NCI-H1694 treated with DMSO at 0.1 percent for 48 hours (cell line): ENCODE measurements at regions not wholly inside any gene's neighbourhood (a gene's known extent, or its start where the extent isn't known, plus 50 kb on each side); places are given as distances from the start of the nearest gene placed in this dataset.
"Not testable (repeated sequence)": the region's sequence is repeated elsewhere in the genome, so short reads cannot be mapped to it uniquely, and the experiment has no call there.

Experiments
- DNase-seq: peaks from one replicate; lab custom pipeline; 2025; lab: John Stamatoyannopoulos, UW

DNA sequence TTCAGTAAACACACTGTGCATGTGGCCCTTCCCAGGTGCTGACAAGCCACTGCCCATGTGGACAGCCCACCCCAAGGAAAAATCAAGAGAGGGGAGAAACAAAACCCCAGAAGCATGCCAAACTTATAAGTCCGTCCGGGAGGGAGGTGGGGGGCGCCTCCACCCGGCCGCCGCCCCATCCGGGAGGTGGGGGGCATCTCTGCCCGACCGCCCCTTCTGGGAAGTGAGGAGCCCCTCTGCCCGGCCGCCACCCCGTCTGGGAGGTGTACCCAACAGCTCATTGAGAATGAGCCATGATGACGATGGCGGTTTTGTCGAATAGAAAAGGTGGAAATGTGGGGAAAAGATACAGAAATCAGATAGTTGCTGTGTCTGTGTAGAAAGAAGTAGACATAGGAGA is 53.8 kb upstream of the C2CD4B start:
- DNase-seq, result no peak

DNA sequence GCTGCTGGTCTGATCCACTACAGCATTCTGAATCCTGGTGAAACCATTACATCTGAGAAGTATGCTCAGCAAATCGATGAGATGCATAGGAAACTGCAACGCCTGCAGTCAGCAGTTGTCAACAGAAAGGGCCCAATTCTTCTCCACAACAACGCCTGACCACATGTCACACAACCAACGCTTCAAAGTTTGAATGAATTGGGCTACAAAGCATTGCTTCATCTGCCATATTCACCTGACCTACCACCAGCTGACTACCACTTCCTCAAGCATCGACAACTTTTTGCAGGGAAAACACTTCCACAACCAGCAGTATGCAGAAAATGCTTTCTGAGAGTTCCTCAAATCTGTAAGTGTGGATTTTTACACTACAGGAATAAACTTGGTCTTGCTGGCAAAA is 54.7 kb upstream of the C2CD4B start:
- DNase-seq, result no peak

DNA sequence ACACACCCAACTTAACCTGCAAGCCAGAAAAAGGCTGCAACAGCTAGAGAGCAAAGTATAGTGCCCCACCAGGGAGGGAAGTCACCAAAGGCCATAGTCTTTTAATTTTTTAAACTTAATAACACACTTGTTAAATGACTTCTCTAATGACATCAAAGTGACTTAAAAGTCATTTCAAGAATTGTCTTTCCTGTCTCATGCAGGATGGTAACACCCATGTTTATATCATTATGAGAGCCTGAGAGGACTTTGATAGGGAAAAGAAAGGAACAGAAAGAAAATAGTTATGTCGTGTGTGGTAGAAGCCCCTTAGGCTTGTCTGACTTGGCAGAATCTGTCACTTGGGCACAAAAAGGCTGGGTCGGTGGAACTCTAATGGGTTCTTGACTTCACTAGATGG is 57.9 kb upstream of the C2CD4B start:
- no peak for DNase-seq

DNA sequence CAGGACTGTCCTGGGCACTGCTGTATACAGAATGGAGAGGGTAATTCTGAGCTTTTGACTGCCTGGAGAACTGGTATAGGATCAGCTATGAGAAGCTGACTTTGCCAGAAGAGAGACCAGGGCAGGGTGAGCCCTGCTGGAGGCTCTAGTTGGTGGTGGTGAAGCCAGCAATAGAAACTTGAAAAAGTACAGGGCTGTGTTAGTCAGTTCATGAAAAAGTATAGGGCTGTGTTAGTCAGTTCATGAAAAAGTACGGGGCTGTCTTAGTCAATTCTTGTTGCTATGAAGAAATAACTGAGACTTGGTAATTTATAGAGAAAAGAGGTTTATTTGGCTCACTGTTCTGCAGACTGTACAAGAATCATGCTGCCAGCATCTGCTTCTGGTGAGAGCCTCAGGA is 63.5 kb upstream of the C2CD4B start:
- no peak for DNase-seq

DNA sequence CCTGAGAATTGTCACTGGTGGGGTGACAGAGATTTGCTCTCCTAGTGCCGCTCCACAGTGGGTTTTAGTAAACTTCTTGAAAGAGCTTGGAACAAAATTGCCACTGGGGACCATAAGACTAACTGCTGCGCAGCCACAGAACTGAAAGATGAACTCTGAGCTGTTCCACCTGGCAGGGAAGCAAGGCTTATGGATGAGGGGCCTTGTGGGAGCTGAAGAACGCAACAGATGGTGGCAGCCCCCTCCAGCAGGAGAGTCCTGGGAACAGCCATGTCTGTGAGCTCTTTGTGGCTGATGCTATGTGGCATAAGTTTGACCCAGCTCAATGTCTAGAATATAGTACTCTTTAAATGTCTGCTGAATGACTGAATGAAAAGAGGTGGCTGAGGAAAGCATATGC is 66.8 kb upstream of the C2CD4B start:
- no peak for DNase-seq

DNA sequence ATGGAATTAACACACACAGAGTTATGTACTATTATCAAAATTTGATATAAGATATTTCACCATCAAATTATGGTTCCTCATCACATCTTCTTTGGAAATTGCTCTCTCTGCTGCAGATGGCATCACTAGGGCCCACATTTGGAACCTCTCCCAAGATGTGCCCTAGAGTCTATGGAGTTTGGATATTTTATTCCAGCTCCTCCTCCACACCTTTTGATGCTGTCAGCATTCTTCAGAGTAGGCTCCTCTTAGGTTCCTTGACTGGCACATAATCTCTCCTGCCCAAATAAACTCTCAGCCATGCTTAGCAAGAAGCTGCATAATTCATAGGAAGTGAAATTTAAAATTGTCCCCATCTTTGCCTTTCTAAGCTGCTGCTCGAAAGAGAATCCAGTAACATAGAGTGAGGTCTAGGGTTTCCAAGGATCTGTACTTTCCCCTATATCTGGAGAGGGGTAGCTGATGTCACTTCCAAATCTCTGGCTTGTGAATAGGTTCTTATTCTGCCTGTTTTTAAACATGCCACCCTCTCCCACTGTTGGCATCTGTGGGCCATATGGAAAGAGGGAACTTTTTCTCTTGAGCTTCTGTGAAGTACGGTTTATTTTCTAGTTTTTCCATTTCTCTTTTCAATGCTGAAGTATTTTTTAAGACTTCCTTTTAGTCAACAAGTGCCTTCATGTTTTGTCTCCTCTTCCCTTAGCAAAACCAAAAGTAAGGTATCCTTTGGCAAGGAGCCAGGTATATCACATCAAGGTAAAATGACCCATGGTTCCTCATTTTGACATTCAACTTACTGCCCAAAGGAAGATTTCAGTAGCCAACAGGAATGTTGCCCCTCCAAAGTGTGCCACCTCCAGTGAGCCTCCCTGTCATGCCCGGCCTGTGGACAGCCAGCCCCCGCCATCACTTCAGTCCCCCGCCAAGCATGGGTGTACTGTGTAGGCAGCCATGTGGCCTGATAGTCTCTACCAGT is 75.3 kb upstream of the C2CD4B start:
- DNase-seq, result no peak

DNA sequence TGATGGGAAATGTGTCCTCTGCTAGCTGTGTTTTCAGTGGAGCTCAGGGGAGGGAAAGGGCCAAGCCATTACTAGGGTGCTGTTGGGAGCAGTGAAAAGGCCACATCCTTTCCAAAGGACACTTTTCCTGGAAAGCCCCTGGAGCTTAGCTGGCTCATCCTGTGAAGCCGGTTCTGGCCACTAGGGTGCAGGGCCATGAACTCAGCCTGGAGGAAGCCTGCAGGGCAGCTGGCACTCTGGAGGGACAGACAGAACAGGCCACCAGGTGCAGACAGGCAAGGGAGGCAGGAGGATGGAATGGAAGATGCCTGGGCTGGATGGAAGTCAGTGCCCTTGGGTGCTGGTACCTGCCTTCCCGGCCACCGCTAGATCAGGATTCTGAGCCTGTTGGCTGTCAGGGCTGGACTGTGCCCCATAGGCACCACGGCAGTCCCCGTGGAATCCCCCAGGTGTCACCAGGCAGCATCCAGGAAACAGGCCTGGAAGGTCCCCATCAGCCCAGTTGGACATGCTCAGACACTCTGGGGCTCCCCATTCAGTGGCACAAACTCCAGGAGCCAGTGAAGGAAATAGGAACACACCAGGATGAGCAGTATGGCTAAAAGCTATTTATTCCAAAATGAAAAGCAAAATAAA is 76.2 kb upstream of the C2CD4B start:
- DNase-seq, result no peak

DNA sequence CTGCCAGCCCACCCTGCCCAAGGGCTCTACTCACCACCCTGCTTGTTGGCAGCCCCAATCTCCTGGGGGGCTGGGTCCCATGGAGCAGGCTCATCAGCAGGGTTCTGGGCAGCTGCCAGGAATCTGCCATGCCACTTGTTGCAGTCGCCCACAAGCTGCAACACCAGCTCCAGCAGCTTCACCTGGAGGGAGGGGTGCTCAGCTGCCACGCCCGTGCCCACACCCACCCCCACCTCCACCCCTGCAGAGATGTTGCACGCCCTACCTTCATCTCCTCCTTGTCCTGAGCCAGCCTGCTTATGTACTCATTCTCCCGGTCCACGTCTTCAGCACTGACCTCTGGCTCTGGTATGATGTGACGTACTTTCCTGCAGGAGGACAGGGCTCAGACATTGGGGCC is 77.9 kb upstream of the C2CD4B start:
- DNase-seq, result no peak

DNA sequence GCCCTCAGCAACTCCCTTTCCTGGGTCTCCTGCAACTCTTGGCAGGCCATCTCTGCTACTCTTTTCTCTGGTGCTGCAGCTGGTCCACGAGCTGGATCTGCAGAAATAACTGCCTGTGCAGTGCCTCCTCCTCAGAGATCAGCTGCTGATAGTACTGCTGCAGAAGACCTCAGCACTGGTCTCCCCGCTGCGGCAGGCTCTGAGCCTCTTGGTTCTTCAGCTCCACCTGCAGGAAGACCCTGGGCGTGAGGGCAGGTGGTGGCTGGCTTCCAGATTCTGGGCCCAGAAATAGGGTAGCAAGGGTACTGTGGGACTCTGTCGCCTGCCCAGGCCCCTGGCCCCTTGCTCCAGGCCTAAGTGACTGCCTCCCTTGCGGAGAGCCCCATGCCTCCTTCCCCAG is 79.7 kb upstream of the C2CD4B start:
- DNase-seq, result no peak

DNA sequence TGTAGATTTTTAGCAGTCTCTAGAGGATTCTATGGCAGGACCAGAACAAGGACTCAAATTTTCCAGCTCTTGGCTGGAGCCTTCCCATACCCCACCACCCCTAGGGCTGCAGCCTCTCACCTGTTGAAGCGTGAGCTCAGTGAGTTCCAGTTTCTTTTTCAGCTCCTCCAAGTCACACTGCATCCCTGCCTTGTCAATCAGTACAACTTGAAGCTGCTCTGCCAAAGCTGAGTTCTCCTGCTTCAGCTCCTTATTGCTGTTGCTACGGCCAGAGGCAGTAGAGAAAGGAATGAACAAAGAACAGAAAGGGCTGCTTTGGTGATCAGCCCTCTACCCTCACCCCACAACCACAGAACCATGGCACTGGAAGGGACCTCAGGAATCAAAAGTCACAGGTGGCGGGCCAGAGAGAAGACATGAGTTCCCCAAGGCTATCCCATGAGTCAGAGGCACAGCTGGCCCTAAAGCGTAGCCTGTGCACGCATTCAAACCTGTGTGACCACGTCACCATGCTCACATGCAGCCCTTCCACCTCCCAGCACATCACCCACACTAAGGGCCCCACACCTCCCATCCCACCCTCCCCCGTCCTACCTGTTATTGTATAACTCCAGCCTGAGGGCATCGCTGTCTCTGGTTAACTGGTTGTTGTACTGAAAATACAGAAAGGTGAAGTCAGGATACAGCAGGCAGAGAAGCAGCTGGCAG is 83.3 kb upstream of the C2CD4B start:
- no peak for DNase-seq

DNA sequence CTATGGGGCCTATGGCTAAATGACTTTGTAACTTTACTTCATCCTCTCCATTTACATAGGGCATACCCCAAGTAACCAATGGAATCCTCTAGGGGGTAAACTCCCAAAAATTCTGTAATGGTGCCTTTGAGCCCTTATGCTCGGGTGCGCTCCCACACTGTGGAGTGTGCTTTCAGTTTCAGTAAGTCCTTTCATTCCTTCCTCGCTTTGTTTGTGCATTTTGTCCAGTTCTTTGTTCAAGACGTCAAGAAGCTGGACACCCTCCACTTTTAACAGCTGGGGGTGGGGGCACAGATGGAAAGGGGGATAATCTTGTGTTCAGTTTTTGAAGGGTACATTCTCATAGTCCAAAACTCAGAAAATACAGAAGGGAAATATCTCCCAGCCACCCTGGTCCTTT is 84.4 kb upstream of the C2CD4B start:
- no peak for DNase-seq

DNA sequence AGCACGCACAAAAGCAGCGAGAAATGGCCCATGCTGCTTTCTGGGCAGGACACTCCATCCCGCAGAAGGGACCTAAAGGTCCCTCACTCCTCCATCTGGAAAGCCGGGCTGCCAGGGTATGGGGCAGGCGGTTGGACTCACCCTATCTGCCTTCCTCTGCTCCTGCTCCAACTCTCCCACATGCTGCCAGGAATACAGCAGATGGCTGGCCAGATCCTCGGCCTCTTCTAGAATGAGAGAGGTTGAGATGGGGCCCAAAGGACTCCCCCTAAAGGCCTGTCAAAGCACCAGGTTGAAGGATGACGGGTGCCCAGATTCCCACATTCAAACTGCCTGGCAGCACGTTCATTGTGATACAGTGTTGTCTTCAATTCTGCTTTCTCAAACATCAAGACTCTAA is 85.1 kb upstream of the C2CD4B start:
- no peak for DNase-seq

DNA sequence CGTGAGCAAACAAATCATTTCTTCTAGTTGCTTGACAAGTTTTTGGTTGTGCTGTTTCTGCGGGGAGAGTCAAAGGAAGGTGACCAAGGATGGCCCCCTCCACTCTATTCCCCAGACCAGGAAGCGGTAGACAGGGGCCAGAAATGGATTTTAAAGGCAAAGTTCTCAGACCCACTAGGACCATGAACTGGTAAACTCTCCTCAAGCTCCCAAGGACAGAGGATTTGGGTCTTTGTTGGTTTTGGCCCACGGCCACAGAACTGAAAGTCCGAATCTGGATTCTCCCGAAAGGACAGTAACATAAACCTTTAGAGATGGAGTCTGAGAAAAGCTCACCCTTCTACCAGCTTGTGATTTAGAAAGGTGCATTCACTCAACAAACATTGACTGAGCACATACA is 85.9 kb upstream of the C2CD4B start:
- no peak for DNase-seq

DNA sequence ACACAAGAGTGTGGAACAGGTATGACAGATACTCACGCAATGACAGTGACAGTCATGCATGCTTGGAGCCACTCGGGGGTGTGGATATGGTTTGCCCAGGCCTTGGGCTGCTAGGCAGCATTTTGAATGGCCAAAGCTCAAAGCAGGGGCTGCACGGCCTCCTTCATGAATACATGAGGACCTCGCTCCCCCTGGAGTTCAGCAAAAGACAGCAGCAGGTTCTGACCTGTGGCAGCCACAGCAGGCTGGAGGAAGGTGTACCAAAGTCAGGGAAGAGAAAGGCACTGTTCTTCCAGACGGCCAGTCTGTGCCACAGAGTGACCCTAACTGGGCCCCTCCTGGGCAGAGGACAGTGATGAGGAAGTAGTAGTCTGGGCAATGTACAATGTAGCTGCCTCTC is 88.2 kb upstream of the C2CD4B start:
- no peak for DNase-seq

DNA sequence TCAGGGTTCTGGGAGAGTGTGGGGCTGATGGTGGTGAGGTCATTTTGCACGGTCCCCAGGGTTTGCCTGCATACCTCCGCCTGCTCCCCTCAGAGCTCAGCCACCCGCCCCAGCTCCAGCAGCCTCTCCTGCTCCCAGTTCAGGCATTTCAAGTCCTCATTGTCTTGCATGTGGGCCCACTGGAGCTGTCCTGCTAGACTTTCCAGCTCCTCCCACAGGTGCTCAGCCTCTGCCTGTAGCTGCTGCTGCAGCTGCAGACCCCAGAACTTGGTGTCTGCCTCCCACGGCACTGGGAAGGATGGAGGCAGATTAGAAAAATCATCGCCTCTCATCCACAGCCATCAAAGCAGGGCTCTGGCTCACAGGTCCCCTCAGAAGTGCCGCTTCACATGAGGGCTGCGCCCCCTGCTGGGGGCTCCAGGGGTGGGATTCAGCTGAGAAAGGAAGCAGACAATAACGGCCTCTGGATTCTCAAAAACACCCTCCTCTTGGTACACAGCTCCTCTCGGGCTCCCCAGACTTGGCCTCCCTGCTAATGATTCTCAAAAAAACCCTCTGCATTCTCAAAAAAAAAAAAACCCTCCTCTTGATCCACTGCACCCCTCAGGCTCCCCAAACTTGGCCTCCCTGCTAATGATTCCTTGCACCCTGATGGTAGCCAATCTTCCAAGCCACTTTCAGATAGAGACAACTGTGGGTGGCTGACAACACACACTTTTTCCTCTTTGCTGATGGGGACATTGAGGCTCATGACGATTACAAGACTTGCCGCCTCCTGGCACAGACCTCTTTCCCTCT is 89.3 kb upstream of the C2CD4B start:
- DNase-seq, result peak; percentile 10

DNA sequence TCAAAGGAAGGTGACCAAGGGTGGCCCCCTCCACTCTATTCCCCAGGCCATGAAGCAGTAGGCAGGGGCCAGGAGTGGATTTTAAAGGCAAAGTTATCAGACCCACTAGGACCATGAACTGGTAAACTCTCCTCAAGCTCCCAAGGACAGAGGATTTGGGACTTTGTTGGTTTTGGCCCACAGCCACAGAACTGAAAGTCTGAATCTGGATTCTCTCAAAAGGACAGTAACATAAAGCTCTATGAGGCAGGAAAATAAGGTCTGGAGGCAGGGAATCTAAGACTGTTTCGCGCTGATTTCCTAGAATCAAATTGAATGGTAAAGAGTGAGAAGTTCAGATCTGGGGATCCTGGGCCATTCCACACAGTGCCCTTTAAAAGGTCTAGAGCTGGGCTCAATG is 91.3 kb upstream of the C2CD4B start:
- DNase-seq, result not testable (repeated sequence)

DNA sequence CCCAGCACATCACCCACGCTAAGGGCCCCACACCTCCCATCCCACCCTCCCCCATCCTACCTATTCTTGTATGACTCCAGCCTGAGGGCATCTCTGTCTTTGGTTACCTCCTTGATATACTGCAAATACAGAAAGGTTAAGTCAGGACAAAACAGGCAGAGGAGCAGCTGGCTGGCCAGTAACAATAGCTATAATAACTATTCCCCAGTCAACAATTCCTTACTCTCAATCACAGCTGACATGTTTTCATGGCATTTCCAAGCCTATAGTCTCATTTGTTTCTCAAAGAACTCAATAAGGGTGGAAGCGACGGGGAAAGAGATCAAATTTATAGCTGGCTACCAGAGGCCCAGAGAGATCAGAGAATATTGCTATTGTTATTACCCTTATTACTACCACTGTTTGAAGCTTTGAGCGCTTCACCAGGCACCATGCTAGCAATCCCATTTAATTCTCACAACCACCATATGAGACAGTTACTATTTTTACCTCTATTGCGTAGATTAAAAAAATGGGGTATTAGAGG is 93.0 kb upstream of the C2CD4B start:
- DNase-seq, result no peak

DNA sequence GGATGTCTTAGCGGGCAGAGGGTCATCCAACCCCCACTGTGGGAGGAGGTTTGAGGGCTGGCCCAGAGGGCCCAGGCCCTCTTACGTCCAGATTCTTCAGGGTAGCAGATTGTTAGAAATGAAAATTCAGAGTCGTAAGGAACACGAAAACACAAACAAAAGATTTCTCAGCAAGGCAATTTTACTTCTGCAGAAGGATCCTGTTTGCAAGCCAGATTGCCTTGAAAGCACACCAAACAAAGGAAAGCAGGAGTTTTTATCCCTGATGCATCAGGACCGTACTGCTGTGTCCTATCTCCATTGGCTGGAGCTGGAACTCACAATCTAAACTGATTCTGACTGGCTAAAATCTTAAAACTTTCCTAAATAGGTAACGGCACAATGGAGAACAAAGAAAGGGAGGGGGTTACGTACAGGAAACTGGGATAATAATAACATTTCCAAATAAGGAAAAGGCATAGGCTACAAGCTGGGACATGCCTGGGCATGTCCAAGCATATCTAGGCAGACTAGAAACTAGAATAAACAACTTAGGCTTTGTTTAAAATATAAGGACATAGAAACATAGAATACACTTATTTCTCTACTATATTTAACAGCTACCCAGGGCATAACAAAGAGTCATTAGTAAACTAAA is 97.3 kb upstream of the C2CD4B start:
- no peak for DNase-seq

DNA sequence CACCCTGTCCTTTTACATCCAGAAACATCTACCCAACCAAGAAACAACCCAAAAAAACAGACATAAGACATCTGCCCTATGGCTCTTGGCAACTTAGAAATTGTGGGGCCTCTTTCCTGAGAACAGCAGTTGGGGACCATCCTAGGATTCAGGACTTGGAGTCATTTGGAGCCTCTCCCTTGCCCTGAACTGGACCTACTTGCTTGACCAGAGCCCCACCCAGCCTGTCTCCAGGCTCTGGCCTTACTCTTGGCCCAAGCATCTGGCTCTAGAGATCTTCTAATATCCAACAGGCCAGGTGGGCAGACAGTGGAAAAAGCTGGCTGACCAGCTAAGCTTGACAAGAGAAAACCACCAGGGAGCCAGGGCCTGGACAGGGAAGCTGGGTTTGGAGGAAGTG is 99.1 kb upstream of the C2CD4B start:
- DNase-seq, result no peak

DNA sequence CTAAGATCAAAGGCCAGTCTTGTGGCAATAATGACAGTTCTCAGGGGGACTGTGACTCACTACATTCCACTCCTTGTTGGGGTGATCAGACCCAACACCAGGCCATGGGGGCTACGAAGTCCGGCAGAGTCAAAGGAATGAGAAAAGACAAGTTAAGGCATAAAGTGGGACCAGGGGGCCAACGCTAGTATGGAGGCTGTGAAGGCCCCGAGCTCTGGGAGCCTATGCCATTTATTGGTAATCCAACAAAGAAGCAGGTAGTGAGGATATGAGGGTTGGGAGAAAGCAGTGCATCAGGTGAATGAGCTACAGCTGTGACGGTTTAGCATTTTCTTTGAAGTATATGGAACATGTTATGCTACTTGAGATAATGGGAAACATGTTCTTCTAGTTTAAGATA is 104.4 kb upstream of the C2CD4B start:
- DNase-seq, result no peak

DNA sequence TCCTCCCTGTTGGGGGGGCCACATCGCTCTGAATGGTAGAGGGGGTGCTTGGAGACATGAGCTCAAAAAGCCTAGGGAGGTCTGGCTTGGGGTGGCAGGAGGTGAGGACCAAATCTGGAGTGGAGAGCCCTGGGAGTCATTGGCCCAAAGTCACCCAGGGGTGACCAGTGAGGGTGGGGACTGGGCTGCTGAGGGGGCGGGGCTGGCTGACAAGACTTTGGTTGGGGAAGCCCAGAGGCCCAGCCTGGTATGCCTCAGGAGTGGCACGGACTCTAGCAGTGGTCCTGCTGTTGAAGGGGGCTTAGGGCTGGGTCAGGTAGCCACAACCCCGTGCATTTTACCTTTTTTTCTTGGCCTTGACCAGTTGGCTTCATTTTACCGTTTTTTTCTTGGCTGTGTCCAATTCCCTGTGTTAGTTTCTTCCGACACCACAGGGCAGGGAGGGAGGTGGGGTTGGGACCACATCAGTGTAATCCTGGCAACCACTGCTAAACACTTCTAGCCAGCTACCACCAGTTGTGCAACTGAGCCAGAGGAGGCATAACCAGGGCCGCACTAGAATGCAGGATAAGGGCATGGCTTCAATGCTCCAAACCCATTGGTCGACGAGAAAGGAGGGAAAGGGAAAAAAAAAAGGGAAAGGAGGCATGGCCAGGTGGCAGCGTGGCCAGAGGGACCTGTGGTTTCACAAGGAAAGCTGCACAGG is 105.3 kb upstream of the C2CD4B start:
- DNase-seq, result no peak
